HEK293T (cell line): ENCODE measurements at regions not wholly inside any gene's neighbourhood (a gene's known extent, or its start where the extent isn't known, plus 50 kb on each side); places are given as distances from the start of the nearest gene placed in this dataset.

Experiments
- BHLHE40 ChIP-seq: fragments of 450-650 bp; IDR thresholded peaks from 2 replicates; pipeline ENCODE4 v1.6.1; 2016; ENCODE audit warnings: mild to moderate bottlenecking, moderate library complexity, borderline replicate concordance
- FOXK2 ChIP-seq: fragments of 450-650 bp; IDR thresholded peaks from 2 replicates; pipeline ENCODE4 v1.6.1; 2016; ENCODE audit warnings: mild to moderate bottlenecking
- HDGF ChIP-seq: fragments of 450-650 bp; IDR thresholded peaks from 2 replicates; pipeline ENCODE4 v1.6.1; 2017; ENCODE audit warnings: antibody characterized with exemption, borderline replicate concordance
- LEF1 ChIP-seq: fragments of 450-650 bp; IDR thresholded peaks from 2 replicates; pipeline ENCODE4 v1.6.1; 2017; ENCODE audit warnings: mild to moderate bottlenecking, borderline replicate concordance
- SP1 ChIP-seq: fragments of 450-650 bp; IDR thresholded peaks from 2 replicates; pipeline ENCODE4 v1.6.1; 2017
- SUZ12 ChIP-seq: fragments of 450-650 bp; IDR thresholded peaks from 2 replicates; pipeline ENCODE4 v1.6.1; 2016; ENCODE audit warnings: mild to moderate bottlenecking
- TARDBP ChIP-seq: fragments of 450-650 bp; IDR thresholded peaks from 2 replicates; pipeline ENCODE4 v1.6.1; 2016
- ZNF384 ChIP-seq: fragments of 450-650 bp; IDR thresholded peaks from 2 replicates; pipeline ENCODE4 v1.6.1; 2016

DNA sequence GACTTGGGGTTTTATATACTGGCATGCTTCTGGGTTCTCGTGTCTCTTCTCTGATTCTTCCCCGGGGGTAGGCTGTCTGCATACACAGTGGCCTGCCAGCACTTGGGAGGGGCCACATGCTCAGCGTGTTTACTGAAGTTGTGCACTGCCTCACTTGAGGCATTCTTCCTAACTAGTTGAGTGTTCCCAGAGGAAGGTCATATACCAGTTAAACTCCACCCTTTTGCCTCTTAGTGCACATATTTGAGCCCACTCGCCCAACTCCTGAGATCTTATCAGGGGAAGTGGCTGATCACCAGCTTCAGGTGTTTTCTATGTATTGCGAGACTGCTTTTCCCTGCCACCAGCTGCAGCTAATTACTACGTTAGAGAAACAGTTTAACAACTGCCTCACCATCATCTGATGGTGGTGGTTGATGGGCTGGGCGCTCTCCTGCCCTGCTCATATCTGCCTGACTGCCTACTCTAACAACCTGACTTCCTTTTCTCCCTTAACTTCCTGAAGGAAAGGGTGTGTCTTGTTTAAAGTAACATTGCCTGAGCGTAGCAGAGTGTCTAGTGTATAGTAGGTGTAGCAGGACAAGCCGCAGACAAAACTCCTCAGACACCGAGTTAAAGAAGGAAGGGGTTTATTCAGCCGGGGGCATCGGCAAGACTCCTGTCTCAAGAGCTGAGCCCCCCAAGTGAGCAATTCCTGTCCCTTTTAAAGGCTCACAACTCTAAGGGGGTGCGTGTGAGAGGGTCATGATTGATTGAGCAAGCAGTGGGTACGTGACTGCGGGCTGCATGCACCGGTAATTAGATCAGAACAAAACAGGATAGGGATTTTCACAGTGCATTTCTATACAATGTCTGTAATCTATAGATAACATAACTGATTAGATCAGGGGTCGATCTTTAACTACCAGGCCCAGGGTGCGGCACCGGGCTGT is 60.1 kb upstream of the CLINT1 start:
- TF ChIP-seq BHLHE40, result no peak
- no peak for TF ChIP-seq SUZ12
- no peak for TF ChIP-seq LEF1
- no peak for TF ChIP-seq SP1
- no peak for TF ChIP-seq ZNF384
- no peak for TF ChIP-seq FOXK2
- no peak for TF ChIP-seq TARDBP
- no peak for TF ChIP-seq HDGF
